Adrenal gland (tissue), 9 donors: ENCODE measurements at regions not wholly inside any gene's neighbourhood (a gene's known extent, or its start where the extent isn't known, plus 50 kb on each side); places are given as distances from the start of the nearest gene placed in this dataset.

ENCODE experiments used
- DNase-seq, 7 donors: peaks; one replicate each; pipeline ENCODE4 v3.0.0-alpha.2; 2019 to 2020
- H3K27ac ChIP-seq, 5 donors: fragments of 200-600 bp; sonication (generic) in 4 of 5; 1 replicate in 3 of 5; 2 replicates in 2 of 5; pipeline versions ENCODE4 v1.5.1 to v1.8.0; 2016 to 2020; ENCODE audit warnings: mild to moderate bottlenecking in 1 of 5
- H3K27me3 ChIP-seq: fragments of 200-600 bp; 2 replicates; pipeline ENCODE4 v1.8.0; 2021
- H3K36me3 ChIP-seq, 2 donors: fragments of 200-600 bp; replicated peaks in 1 of 2; 1 replicate in 1 of 2; 2 replicates in 1 of 2; pipeline versions ENCODE4 v1.5.1 to v1.8.0; 2018 to 2022
- H3K4me1 ChIP-seq, 2 donors: fragments of 200-600 bp; replicated peaks in 1 of 2; 1 replicate in 1 of 2; 2 replicates in 1 of 2; pipeline versions ENCODE4 v1.5.1 to v1.8.0; 2018 to 2021
- H3K4me3 ChIP-seq, 4 donors: fragments of 200-600 bp; sonication (generic) in 3 of 4; one replicate each; pipeline ENCODE4 v1.5.1; 2016 to 2018
- H3K9me3 ChIP-seq, 3 donors: fragments of 200-600 bp; sonication (generic) in 1 of 3; replicated peaks in 1 of 3; 1 replicate in 2 of 3; 2 replicates in 1 of 3; pipeline versions ENCODE4 v1.5.1 to v1.8.0; 2016 to 2021
- CTCF ChIP-seq, 6 experiments: fragments of 450-650 bp in 4 of 6; fragments of 200-600 bp in 2 of 6; sonication (generic) in 1 of 6; IDR thresholded peaks; 1 replicate in 5 of 6; 2 replicates in 1 of 6; pipeline versions ENCODE4 v1.5.1 to v1.8.0; 2016 to 2021; ENCODE audit warnings: antibody characterized with exemption in 6 of 6, mild to moderate bottlenecking in 2 of 6, moderate library complexity in 1 of 6
- POLR2A ChIP-seq, 2 donors: fragments of 450-650 bp; IDR thresholded peaks; one replicate each; pipeline ENCODE4 v1.6.1; 2017; ENCODE audit warnings: antibody characterized with exemption in 2 of 2, mild to moderate bottlenecking in 2 of 2, moderate library complexity in 1 of 2
- WGBS, 4 donors: extraction: QIAGEN DNeasy Blood & Tissue Kit in 2 of 4; methylation state at CpG; one replicate each; pipeline versions ENCODE4 v1.1.5 to v1.1.7; 2013 to 2017; 5-methylcytosine and 5-hydroxymethylcytosine counted together
- intact Hi-C, 2 donors: fragments of 100-400 bp; cut with DNase I; formaldehyde crosslinking; loops; one replicate each; pipeline versions ENCODE4 v1.14.1 to v1.15.0; 2022 to 2023
- donor health status: healthy with polysubstance abuse.
- donor health status: Bipolar disorder and iron deficiency.
- donor health status: DM: yes; HTN: yes; CAD: no.
- donor health status: DM: no; HTN: no; CAD: no.
- donor health status: DM: no; HTN: no; CAD: no.

GRCh38 chr6:163837691-163838431 is 423.3 kb downstream of the QKI start:
- no peak overlapping the region for H3K27ac ChIP-seq
- peaks cover 0 to 8% of the 10 kb centered on the region in 2 donors for H3K4me1 ChIP-seq
- no peak overlapping the region for H3K4me3 ChIP-seq
- H3K9me3 ChIP-seq = no peaks in the 10 kb centered on the region
- no peaks in the 10 kb centered on the region for H3K27me3 ChIP-seq
- no peaks in the 10 kb centered on the region for H3K36me3 ChIP-seq
- 19 to 31% (median 23%) methylated on average over 13 to 17 of the region's 17 CpGs for WGBS, 4 donors
- no peak for TF ChIP-seq CTCF (IDR thresholded peaks at IDR 0.05)
- TF ChIP-seq POLR2A (IDR thresholded peaks at IDR 0.05) = no peak
- intact Hi-C loops = no loop called here
- DNase-seq = no peak

GRCh38 chr6:163836876-163837690 is 422.6 kb downstream of the QKI start:
- DNase-seq = no peak
- H3K27me3 ChIP-seq = no peaks in the 10 kb centered on the region
- no peaks in the 10 kb centered on the region for H3K36me3 ChIP-seq
- no peak for TF ChIP-seq POLR2A (IDR thresholded peaks at IDR 0.05)
- no peak for TF ChIP-seq CTCF (IDR thresholded peaks at IDR 0.05)
- intact Hi-C loops = no loop called here
- H3K27ac ChIP-seq = no peak overlapping the region
- 68 to 78% (median 70%) methylated on average over 8 of the region's 8 CpGs for WGBS, 4 donors
- no peaks in the 10 kb centered on the region for H3K9me3 ChIP-seq
- no peak overlapping the region for H3K4me3 ChIP-seq
- peaks cover 0 to 8% of the 10 kb centered on the region in 2 donors for H3K4me1 ChIP-seq

GRCh38 chr6:163835439-163836171 is 421.1 kb downstream of the QKI start:
- no peak for DNase-seq
- Histone ChIP-seq H3K27me3 (no peaks in the 10 kb centered on the region), H3K4me1 (peaks cover 0 to 8% of the 10 kb centered on the region in 2 donors), H3K27ac (no peak overlapping the region), H3K36me3 (no peaks in the 10 kb centered on the region), H3K4me3 (no peak overlapping the region), H3K9me3 (no peaks in the 10 kb centered on the region)
- TF ChIP-seq CTCF (IDR thresholded peaks at IDR 0.05) (no peak), POLR2A (IDR thresholded peaks at IDR 0.05) (no peak)
- intact Hi-C loops = no loop called here
- WGBS, 4 donors = 81 to 88% (median 86%) methylated on average over 12 to 13 of the region's 13 CpGs
